Fibroblast of the aortic adventitia (primary cell): ENCODE measurements at regions not wholly inside any gene's neighbourhood (a gene's known extent, or its start where the extent isn't known, plus 50 kb on each side); places are given as distances from the start of the nearest gene placed in this dataset.
A peak's percentile ranks its signal among the peaks of the same experiment; 100 is the strongest.

Source experiments
- DNase-seq: peaks from one replicate; pipeline ENCODE4 v3.0.0-alpha.2; 2010; ENCODE audit warnings: low read depth
- H3K4me3 ChIP-seq: 2 replicates; pipeline ENCODE4 v1.5.1; 2011; ENCODE audit warnings: low read depth, mild to moderate bottlenecking, control low read depth, low read length, moderate library complexity
- TF ChIP-seq, protein P1 (sequence below): IDR thresholded peaks from 2 replicates; pipeline ENCODE4 v1.5.1; 2011; ENCODE audit warnings: mild to moderate bottlenecking, low read length, control low read depth, inconsistent platforms; ENCODE audit not compliant: insufficient read depth

DNA sequence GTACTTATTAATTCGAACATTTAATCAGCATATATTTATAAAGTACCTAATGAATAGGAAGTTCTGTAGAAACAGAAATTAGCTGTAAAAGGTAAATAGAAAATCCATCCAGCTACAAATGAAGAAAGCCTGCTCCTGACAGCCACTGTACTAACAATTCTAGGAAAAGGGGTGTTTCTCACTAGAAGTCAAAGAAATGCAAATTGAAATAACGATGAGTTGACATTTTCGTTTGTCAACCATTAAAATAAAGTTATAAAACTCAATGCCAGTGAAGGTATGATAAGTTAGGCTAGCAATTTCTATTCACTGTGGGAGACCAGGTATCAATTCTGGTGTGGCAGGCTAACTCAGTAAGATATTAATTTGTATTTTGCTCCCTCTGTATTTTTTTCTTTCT lies 198.0 kb downstream of the ARL4C start:
- no peak for DNase-seq
- H3K4me3 ChIP-seq, result no peak overlapping the region
- TF ChIP-seq, protein P1, sequence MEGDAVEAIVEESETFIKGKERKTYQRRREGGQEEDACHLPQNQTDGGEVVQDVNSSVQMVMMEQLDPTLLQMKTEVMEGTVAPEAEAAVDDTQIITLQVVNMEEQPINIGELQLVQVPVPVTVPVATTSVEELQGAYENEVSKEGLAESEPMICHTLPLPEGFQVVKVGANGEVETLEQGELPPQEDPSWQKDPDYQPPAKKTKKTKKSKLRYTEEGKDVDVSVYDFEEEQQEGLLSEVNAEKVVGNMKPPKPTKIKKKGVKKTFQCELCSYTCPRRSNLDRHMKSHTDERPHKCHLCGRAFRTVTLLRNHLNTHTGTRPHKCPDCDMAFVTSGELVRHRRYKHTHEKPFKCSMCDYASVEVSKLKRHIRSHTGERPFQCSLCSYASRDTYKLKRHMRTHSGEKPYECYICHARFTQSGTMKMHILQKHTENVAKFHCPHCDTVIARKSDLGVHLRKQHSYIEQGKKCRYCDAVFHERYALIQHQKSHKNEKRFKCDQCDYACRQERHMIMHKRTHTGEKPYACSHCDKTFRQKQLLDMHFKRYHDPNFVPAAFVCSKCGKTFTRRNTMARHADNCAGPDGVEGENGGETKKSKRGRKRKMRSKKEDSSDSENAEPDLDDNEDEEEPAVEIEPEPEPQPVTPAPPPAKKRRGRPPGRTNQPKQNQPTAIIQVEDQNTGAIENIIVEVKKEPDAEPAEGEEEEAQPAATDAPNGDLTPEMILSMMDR, result no peak

DNA sequence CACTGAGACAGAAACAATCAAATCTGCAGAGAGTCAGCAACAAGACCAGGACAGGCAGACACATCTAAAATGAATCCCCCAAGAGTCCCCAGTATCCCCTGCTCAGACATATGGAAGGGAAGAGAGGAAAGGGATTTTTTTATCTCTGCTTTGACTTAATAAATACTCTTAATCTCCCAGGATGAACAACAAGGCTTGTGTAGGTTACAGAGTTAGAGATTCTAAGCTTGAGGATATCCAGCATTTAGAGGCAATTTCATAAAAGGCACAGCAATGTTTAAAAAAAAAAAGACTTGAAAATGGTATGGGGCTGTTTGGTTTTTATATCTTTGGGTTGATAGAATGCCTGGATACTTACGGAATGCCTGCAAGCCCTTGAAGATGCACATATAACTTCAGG lies 199.9 kb downstream of the ARL4C start:
- TF ChIP-seq, protein P1, result no peak
- H3K4me3 ChIP-seq, result no peak overlapping the region
- DNase-seq, result no peak

DNA sequence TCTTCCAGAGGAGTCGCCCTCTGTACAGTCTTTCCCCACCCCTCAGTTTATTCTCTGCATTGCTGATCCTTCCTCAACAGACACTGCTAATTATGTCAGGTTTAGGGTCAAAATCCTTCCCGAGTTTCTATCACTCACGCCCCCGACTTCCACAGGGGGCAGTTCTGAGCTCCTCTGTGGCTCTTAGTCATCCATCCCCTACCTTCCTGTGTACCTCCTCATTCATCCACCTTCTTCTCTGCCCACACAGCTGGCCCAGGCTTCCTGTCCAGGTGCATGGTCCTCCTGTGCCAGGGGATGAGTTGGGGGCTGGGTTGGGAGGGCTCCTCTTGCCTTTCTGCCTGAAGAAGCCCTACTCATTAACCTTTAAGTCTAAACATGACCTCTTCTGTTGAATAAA lies 202.9 kb downstream of the ARL4C start:
- DNase-seq, result no peak
- H3K4me3 ChIP-seq, result no peak overlapping the region
- TF ChIP-seq, protein P1, result no peak

DNA sequence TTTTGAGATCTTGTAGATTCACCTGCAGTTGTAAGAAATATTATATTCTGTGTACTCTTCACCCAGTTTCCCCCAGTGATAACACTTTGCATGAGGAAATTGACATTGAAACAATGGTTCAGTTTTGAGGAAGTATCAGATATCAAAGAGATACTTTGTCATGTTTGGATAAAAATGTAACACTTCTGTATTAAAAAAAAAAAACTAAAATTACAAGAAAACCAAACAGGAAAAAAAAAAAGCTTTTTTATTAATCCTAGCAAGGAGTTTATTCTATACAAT lies 204.0 kb downstream of the ARL4C start:
- TF ChIP-seq, protein P1, result no peak
- DNase-seq, result no peak
- H3K4me3 ChIP-seq, result no peak overlapping the region

DNA sequence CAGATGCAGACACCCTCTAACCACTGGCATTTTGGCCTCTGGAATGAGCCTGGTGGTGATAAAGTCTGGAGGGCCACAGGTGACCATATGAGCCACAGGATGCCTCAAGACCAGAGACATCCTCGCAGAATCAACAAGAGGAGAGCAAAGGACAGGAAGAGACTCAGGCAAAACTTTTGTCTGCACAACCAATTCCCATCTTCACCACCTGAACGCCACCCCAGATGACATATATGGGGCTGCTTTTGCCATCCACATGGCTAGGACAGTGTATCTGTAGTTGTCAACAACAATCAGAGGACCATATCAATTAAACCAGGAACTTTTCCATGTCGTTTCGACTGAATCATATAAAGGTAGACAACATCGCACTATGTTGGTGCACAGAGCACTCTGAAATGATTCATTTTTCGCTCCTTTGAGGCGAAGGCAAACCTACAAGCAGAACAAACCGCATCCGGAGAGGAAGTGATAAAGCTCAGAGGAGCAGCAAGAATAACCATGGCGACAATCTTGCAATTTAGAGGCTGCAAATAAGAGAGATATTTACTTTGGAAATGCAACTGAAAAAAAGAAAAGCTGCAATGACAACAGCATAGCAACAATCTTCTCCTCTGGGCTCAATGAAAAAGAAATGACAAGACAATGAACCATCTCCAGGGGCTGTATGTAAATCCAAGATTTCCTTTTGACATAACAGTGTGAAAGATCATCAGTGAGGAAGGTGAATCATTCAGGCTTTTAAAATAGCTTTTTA lies 204.5 kb downstream of the ARL4C start:
- TF ChIP-seq, protein P1, result no peak
- DNase-seq, result peak; percentile 68
- no peak overlapping the region for H3K4me3 ChIP-seq

DNA sequence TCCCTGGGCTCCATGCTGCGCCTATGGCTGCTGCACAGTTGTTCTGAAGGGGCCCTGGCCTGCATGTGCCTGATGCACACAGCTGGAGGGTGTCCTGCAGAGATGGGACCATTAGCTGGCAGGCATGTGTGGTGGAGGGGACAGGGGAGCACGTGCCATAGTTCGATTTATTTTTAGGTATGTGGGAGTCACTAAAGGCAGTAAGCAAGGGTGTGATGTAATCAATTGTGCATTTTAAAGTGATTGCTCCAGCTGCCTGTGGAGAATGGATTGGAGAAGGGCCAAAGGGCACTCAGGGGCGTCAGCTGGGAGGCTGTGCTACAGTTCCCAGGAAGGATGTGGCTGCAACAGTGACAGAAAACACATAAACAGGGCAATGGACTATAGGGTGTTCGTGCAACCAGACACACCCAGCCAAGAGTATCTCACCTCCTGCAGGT lies 205.1 kb downstream of the ARL4C start:
- H3K4me3 ChIP-seq, result no peak overlapping the region
- DNase-seq, result peak; percentile 85
- TF ChIP-seq, protein P1, result no peak

DNA sequence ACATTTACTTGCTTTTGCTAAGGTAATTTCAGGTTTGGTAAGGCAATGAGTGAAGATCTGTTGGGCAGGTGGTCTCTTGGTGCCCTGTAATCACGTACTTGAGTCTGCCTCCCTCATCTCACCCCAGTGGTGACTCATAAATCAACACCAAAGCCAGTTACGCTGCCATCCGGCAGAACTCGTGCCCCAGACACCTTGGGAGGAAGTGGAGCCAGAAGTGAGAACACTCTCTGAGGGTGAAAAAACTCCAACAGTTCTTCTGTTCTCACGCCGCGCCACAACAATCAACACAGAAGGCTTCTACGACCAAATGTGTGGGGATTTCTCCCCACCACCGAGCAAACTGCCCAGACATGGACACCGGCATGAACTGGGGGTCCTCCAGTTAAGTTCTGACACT lies 206.2 kb downstream of the ARL4C start:
- no peak overlapping the region for H3K4me3 ChIP-seq
- no peak for DNase-seq
- TF ChIP-seq, protein P1, result no peak
